SK-N-SH (cell line): ENCODE measurements at regions not wholly inside any gene's neighbourhood (a gene's known extent, or its start where the extent isn't known, plus 50 kb on each side); places are given as distances from the start of the nearest gene placed in this dataset.

Source experiments
- CTCF ChIA-PET: fragments of 300-600, 350-600 bp; formaldehyde crosslinking; extraction: SDS; loops from one replicate; lab custom pipeline; 2021; lab: Yijun Ruan, JAX
- POLR2A ChIA-PET: fragments of 350-600 bp; sonication (Branson Sonifier 250); formaldehyde crosslinking; extraction: SDS; loops from one replicate; lab custom pipeline; 2020; ENCODE audit warnings: antibody characterized with exemption, inconsistent platforms; lab: Yijun Ruan, JAX
- DNase-seq: peaks from one replicate; pipeline ENCODE4 v3.0.0; 2012
- H2AFZ ChIP-seq: fragments of 200-600 bp; sonication (generic); 2 replicates; pipeline ENCODE4 v1.8.1; 2016; ENCODE audit warnings: antibody characterized with exemption, mild to moderate bottlenecking, low read depth
- H3F3A ChIP-seq: fragments of 200-600 bp; sonication (generic); replicated peaks from 2 replicates; pipeline ENCODE3; 2016; ENCODE audit warnings: antibody characterized with exemption, mild to moderate bottlenecking; ENCODE audit not compliant: insufficient read depth
- H3K27ac ChIP-seq, 2 experiments: fragments of 200-500 bp in 1 of 2; fragments of 200-600 bp in 1 of 2; sonication (Bioruptor generic) in 1 of 2; sonication (generic), shearing (Covaris generic) in 1 of 2; 2 replicates each; pipeline versions ENCODE4 v1.5.1 to v1.6.1; 2014 to 2016; ENCODE audit warnings: low read depth in 2 of 2, inconsistent platforms in 1 of 2, low read length in 1 of 2, mild to moderate bottlenecking in 1 of 2, mixed read lengths in 1 of 2
- H3K27me3 ChIP-seq: fragments of 200-600 bp; sonication (generic), shearing (Covaris generic); 2 replicates; pipeline ENCODE4 v1.6.1; 2016; ENCODE audit warnings: mixed run types; ENCODE audit not compliant: insufficient read depth
- H3K36me3 ChIP-seq, 2 experiments: fragments of 200-500 bp in 1 of 2; fragments of 200-600 bp in 1 of 2; sonication (Bioruptor generic) in 1 of 2; sonication (generic) in 1 of 2; replicated peaks in 1 of 2; 2 replicates each; pipeline versions ENCODE3 to v1.5.1; 2014 to 2016; ENCODE audit warnings: low read length in 1 of 2, mild to moderate bottlenecking in 1 of 2; ENCODE audit not compliant: insufficient read depth in 2 of 2, control insufficient read depth in 1 of 2
- H3K4me1 ChIP-seq, 2 experiments: fragments of 200-500 bp in 1 of 2; fragments of 200-600 bp in 1 of 2; sonication (Bioruptor generic) in 1 of 2; sonication (generic), shearing (Covaris generic) in 1 of 2; 2 replicates each; pipeline versions ENCODE4 v1.5.1 to v1.6.1; 2014 to 2016; ENCODE audit warnings: low read depth in 1 of 2, low read length in 1 of 2, mixed run types in 1 of 2; ENCODE audit not compliant: insufficient read depth in 2 of 2, control insufficient read depth in 1 of 2
- H3K4me2 ChIP-seq: fragments of 200-600 bp; sonication (generic), shearing (Covaris generic); 2 replicates; pipeline ENCODE4 v1.6.1; 2017; ENCODE audit warnings: mixed run types
- H3K4me3 ChIP-seq, 2 experiments: fragments of 200-500 bp in 1 of 2; fragments of 200-600 bp in 1 of 2; sonication (Bioruptor generic) in 1 of 2; sonication (generic), shearing (Covaris generic) in 1 of 2; 2 replicates each; pipeline versions ENCODE4 v1.5.1 to v1.8.1; 2014 to 2016; ENCODE audit warnings: low read depth in 2 of 2, inconsistent platforms in 1 of 2, low read length in 1 of 2, mild to moderate bottlenecking in 1 of 2, mixed read lengths in 1 of 2, moderate library complexity in 1 of 2
- H3K79me2 ChIP-seq: fragments of 200-600 bp; sonication (generic); 2 replicates; pipeline ENCODE4 v1.8.1; 2017; ENCODE audit warnings: mild to moderate bottlenecking; ENCODE audit not compliant: insufficient read depth
- H3K9ac ChIP-seq: fragments of 200-600 bp; sonication (generic); 2 replicates; pipeline ENCODE4 v1.6.1; 2017; ENCODE audit warnings: mixed run types
- H3K9me2 ChIP-seq: fragments of 200-600 bp; sonication (generic); 2 replicates; pipeline ENCODE4 v1.6.1; 2017; ENCODE audit warnings: mixed run types
- H3K9me3 ChIP-seq: fragments of 200-600 bp; sonication (generic); 2 replicates; pipeline ENCODE4 v1.6.1; 2017; ENCODE audit warnings: mixed run types, mild to moderate bottlenecking, moderate library complexity
- H4K20me1 ChIP-seq: fragments of 200-600 bp; sonication (generic); 2 replicates; pipeline ENCODE4 v1.6.1; 2017; ENCODE audit warnings: mild to moderate bottlenecking, mixed run types; ENCODE audit not compliant: insufficient read depth
- EP300 ChIP-seq, 2 experiments: IDR thresholded peaks; 2 replicates each; pipeline versions ENCODE4 v1.4.0 to v1.6.1; 2012; ENCODE audit warnings: borderline replicate concordance in 1 of 2, low read depth in 1 of 2, low read length in 1 of 2
- FOXJ3 ChIP-seq: sonication (generic); formaldehyde crosslinking; IDR thresholded peaks from 2 replicates; pipeline ENCODE4 v1.5.1; 2020; ENCODE audit warnings: mild to moderate bottlenecking, missing genetic modification reagents
- FOXM1 ChIP-seq: IDR thresholded peaks from 2 replicates; pipeline ENCODE4 v1.4.0; 2012; ENCODE audit warnings: low read depth, mild to moderate bottlenecking
- GATA2 ChIP-seq: sonication (generic); formaldehyde crosslinking; IDR thresholded peaks from 2 replicates; pipeline ENCODE4 v1.5.0; 2020; ENCODE audit warnings: mild to moderate bottlenecking, missing genetic modification reagents
- MEF2A ChIP-seq: IDR thresholded peaks from 2 replicates; pipeline ENCODE4 v1.4.0; 2012; ENCODE audit warnings: low read depth, borderline replicate concordance
- MXI1 ChIP-seq: IDR thresholded peaks from 2 replicates; pipeline ENCODE4 v1.6.1; 2012; ENCODE audit warnings: mild to moderate bottlenecking, low read depth, low read length, improper control_type of control experiment
- RAD21 ChIP-seq: IDR thresholded peaks from 2 replicates; pipeline ENCODE4 v1.6.1; 2012; ENCODE audit warnings: mild to moderate bottlenecking, low read length
- RCOR1 ChIP-seq: fragments of 150-350 bp; IDR thresholded peaks from 2 replicates; pipeline ENCODE4 v1.6.1; 2017; ENCODE audit warnings: antibody characterized with exemption, low read length
- RFX5 ChIP-seq: IDR thresholded peaks from 2 replicates; pipeline ENCODE4 v1.6.1; 2012; ENCODE audit warnings: mild to moderate bottlenecking, improper control_type of control experiment, low read length
- SMC3 ChIP-seq: IDR thresholded peaks from 2 replicates; pipeline ENCODE4 v1.6.1; 2012; ENCODE audit warnings: low read depth, low read length, improper control_type of control experiment
- TCF12 ChIP-seq: IDR thresholded peaks from 2 replicates; pipeline ENCODE4 v1.4.0; 2012
- USF2 ChIP-seq: fragments of 150-350 bp; IDR thresholded peaks from 2 replicates; pipeline ENCODE4 v1.6.1; 2017; ENCODE audit warnings: antibody characterized with exemption, low read length, low read depth, borderline replicate concordance
- WGBS: methylation state at CpG from one replicate; pipeline ENCODE4 v1.1.6; 2017; ENCODE audit warnings: low lambda C conversion rate; 5-methylcytosine and 5-hydroxymethylcytosine counted together

- Histone ChIP-seq H3K79me2 (no peaks in the 10 kb centered on the region), H3K27me3 (no peaks in the 10 kb centered on the region)
- TF ChIP-seq MEF2A: no peak
- TF ChIP-seq RAD21: no peak
- TF ChIP-seq FOXJ3 (CRISPR knock-in tag): no peak
- TF ChIP-seq, all 33 proteins: peak for 0
- WGBS: 98% methylated on average over 6 of the region's 6 CpGs
- peaks cover 16 to 40% of the 10 kb centered on the region in 2 experiments; a peak in 3 of 4 replicates for H3K4me1 ChIP-seq
- H3K9me3 ChIP-seq: no peaks in the 10 kb centered on the region
- H3K36me3 ChIP-seq: no peaks in the 10 kb centered on the region
- H3F3A ChIP-seq: peaks cover 18% of the 10 kb centered on the region
- peak overlapping the region in 1 of 2 experiments; percentile 67; a peak in 1 of 4 replicates for H3K27ac ChIP-seq
- POLR2A ChIA-PET: no interaction called here
- H2AFZ ChIP-seq: no peak overlapping the region
- DNase-seq: peak; percentile 51
- H4K20me1 ChIP-seq: no peaks in the 10 kb centered on the region
- H3K9me2 ChIP-seq: no peaks in the 10 kb centered on the region
- H3K4me2 ChIP-seq: no peak overlapping the region
- no peak overlapping the region for H3K4me3 ChIP-seq
- no peak overlapping the region for H3K9ac ChIP-seq
- CTCF ChIA-PET: interaction anchor here (0.9 to 1.6 kb wide), 3 partner anchors 31 to 105 kb away, joined by 3 to 6 read pairs (median 4); partner anchors contain the start of gene FGF18
Observed at GRCh38 chr5:171523781-171524180, 104.3 kb downstream of the FGF18 start.

GRCh38 chr5:171524466-171524865, 105.0 kb downstream of the FGF18 start:
- H3K9me2 ChIP-seq: no peaks in the 10 kb centered on the region
- H2AFZ ChIP-seq: no peak overlapping the region
- no peak overlapping the region for H3K4me3 ChIP-seq
- no peaks in the 10 kb centered on the region for H4K20me1 ChIP-seq
- no peaks in the 10 kb centered on the region for H3K79me2 ChIP-seq
- no peaks in the 10 kb centered on the region for H3K27me3 ChIP-seq
- TF ChIP-seq USF2: no peak
- TF ChIP-seq SMC3: peak; percentile 4; the same call in 1 of the 2 replicates
- TF ChIP-seq EP300 (IDR thresholded peaks at IDR 0.05; ENCODE audit: borderline replicate concordance in 1 of 2, low read depth in 1 of 2, low read length in 1 of 2): peak in 1 of 2 experiments; percentile 65; a peak in 2 of 4 replicates
- TF ChIP-seq RAD21: peak; percentile 20
- TF ChIP-seq RCOR1: peak; percentile 67; the same call in 1 of the 2 replicates
- TF ChIP-seq RFX5: no peak
- peak; percentile 40; the same call in 1 of the 2 replicates for TF ChIP-seq FOXJ3 (CRISPR knock-in tag)
- peak; percentile 17; the same call in 1 of the 2 replicates for TF ChIP-seq TCF12
- TF ChIP-seq MXI1: peak; percentile 64; the same call in 1 of the 2 replicates
- 16% methylated on average over 12 of the region's 14 CpGs for whole genome bisulfite sequencing
- no peak overlapping the region for H3K4me2 ChIP-seq
- peaks cover 16 to 40% of the 10 kb centered on the region in 2 experiments; a peak in 3 of 4 replicates for H3K4me1 ChIP-seq
- DNase-seq: peak; percentile 89
- CTCF ChIA-PET: interaction anchor here (0.9 to 1.6 kb wide), 4 partner anchors 30 to 106 kb away, joined by 3 to 6 read pairs (median 4); partner anchors contain the start of gene FGF18
- H3K36me3 ChIP-seq: no peaks in the 10 kb centered on the region
- no peak overlapping the region for H3K9ac ChIP-seq
- peaks cover 18% of the 10 kb centered on the region for H3F3A ChIP-seq
- POLR2A ChIA-PET: no interaction called here
- peak overlapping the region in 1 of 2 experiments; percentile 67; a peak in 2 of 4 replicates for H3K27ac ChIP-seq
- H3K9me3 ChIP-seq: no peaks in the 10 kb centered on the region

- H3K4me3 ChIP-seq: no peak overlapping the region
- ChIA-PET POLR2A (no interaction called here), CTCF (interaction anchor here (0.8 to 1.6 kb wide), 3 partner anchors 23 to 40 kb away, joined by 3 to 4 read pairs (median 4); no protein-coding TSS in a partner anchor)
- peaks cover 18% of the 10 kb centered on the region for H3F3A ChIP-seq
- peaks cover 16 to 40% of the 10 kb centered on the region in 2 experiments; a peak in 3 of 4 replicates for H3K4me1 ChIP-seq
- no peaks in the 10 kb centered on the region for H3K27me3 ChIP-seq
- no CpG with 5 or more reads among the region's 4 CpGs for WGBS
- peak; percentile 51 for DNase-seq
- peak; percentile 60 for TF ChIP-seq GATA2 (CRISPR knock-in tag)
- no peak for TF ChIP-seq FOXM1
- peak in 1 of 2 experiments; percentile 27; a peak in 1 of 4 replicates for TF ChIP-seq EP300 (IDR thresholded peaks at IDR 0.05; ENCODE audit: borderline replicate concordance in 1 of 2, low read depth in 1 of 2, low read length in 1 of 2)
- H4K20me1 ChIP-seq: no peaks in the 10 kb centered on the region
- no peaks in the 10 kb centered on the region for H3K36me3 ChIP-seq
- H3K4me2 ChIP-seq: no peak overlapping the region
- peak overlapping the region in 1 of 2 experiments; percentile 54; a peak in 2 of 4 replicates for H3K27ac ChIP-seq
- H3K9me3 ChIP-seq: no peaks in the 10 kb centered on the region
- H3K79me2 ChIP-seq: no peaks in the 10 kb centered on the region
- no peaks in the 10 kb centered on the region for H3K9me2 ChIP-seq
- H2AFZ ChIP-seq: no peak overlapping the region
- no peak overlapping the region for H3K9ac ChIP-seq
Observed at GRCh38 chr5:171525085-171525484, 105.6 kb downstream of the FGF18 start.
